RCC 7860 (cell line): ENCODE measurements at regions not wholly inside any gene's neighbourhood (a gene's known extent, or its start where the extent isn't known, plus 50 kb on each side); places are given as distances from the start of the nearest gene placed in this dataset.
"Not testable (repeated sequence)": the region's sequence is repeated elsewhere in the genome, so short reads cannot be mapped to it uniquely, and the experiment has no call there.

Experiments
- DNase-seq: peaks from one replicate; pipeline ENCODE4 v3.0.0-alpha.2; 2015; ENCODE audit warnings: low spot score
- FAIRE-seq: peaks from 2 replicates; lab custom pipeline; 2012; peaks lifted over from hg19 to GRCh38; lab: Jason Lieb, UNC

- no peak for FAIRE-seq
- no peak for DNase-seq
Observed at GRCh38 chrX:55981603-55982002, 250.6 kb upstream of the KLF8 start.

- no peak for DNase-seq
- no peak for FAIRE-seq
Observed at GRCh38 chrX:55996649-55997048, 235.5 kb upstream of the KLF8 start.

- DNase-seq = no peak
- no peak for FAIRE-seq
Observed at GRCh38 chrX:56000174-56000573, 232.0 kb upstream of the KLF8 start.

GRCh38 chrX:56000729-56001128 lies 231.4 kb upstream of the KLF8 start:
- no peak for FAIRE-seq
- no peak for DNase-seq

GRCh38 chrX:56025872-56026571 lies 206.1 kb upstream of the KLF8 start:
- FAIRE-seq = no peak
- no peak for DNase-seq

GRCh38 chrX:56026815-56027214 lies 205.3 kb upstream of the KLF8 start:
- DNase-seq (no peak), FAIRE-seq (no peak)

- no peak for DNase-seq
- no peak for FAIRE-seq
Observed at GRCh38 chrX:56029188-56029587, 203.0 kb upstream of the KLF8 start.

GRCh38 chrX:56029691-56030090 lies 202.5 kb upstream of the KLF8 start:
- FAIRE-seq = no peak

GRCh38 chrX:56031409-56031808 lies 200.7 kb upstream of the KLF8 start:
- no peak for FAIRE-seq

More at GRCh38 chrX:56029691-56030090, 202.5 kb upstream of the KLF8 start:
- no peak for DNase-seq

GRCh38 chrX:56033495-56034180 lies 198.5 kb upstream of the KLF8 start:
- FAIRE-seq (no peak), DNase-seq (no peak)

More at GRCh38 chrX:56031409-56031808, 200.7 kb upstream of the KLF8 start:
- DNase-seq = no peak

- not testable (repeated sequence) for DNase-seq, FAIRE-seq
Observed at GRCh38 chrX:56052673-56053330, 179.4 kb upstream of the KLF8 start.

GRCh38 chrX:56057325-56057724 lies 174.8 kb upstream of the KLF8 start:
- no peak for DNase-seq
- FAIRE-seq = no peak

GRCh38 chrX:56066016-56066415 lies 166.1 kb upstream of the KLF8 start:
- FAIRE-seq = no peak

GRCh38 chrX:56068274-56068758 lies 163.8 kb upstream of the KLF8 start:
- FAIRE-seq = no peak
- no peak for DNase-seq

More at GRCh38 chrX:56066016-56066415, 166.1 kb upstream of the KLF8 start:
- DNase-seq = no peak

- FAIRE-seq = no peak
- DNase-seq = no peak
Observed at GRCh38 chrX:56069299-56069931, 162.7 kb upstream of the KLF8 start.

GRCh38 chrX:56089376-56089775 lies 142.8 kb upstream of the KLF8 start:
- FAIRE-seq (no peak), DNase-seq (no peak)

- FAIRE-seq (no peak), DNase-seq (no peak)
Observed at GRCh38 chrX:56099271-56099670, 132.9 kb upstream of the KLF8 start.

GRCh38 chrX:56107320-56107719 lies 124.8 kb upstream of the KLF8 start:
- FAIRE-seq = no peak
- no peak for DNase-seq

- DNase-seq (no peak), FAIRE-seq (no peak)
Observed at GRCh38 chrX:56113785-56114436, 118.2 kb upstream of the KLF8 start.

- DNase-seq (no peak), FAIRE-seq (no peak)
Observed at GRCh38 chrX:56114437-56114787, 117.7 kb upstream of the KLF8 start.

- no peak for FAIRE-seq
- DNase-seq = no peak
Observed at GRCh38 chrX:56120242-56120641, 111.9 kb upstream of the KLF8 start.
